GM23338 (cell line): ENCODE measurements at regions not wholly inside any gene's neighbourhood (a gene's known extent, or its start where the extent isn't known, plus 50 kb on each side); places are given as distances from the start of the nearest gene placed in this dataset.

Experiments used
- ATAC-seq: fragments of 200-7000 bp; cut with Tn5 transposase; 3 replicates; pipeline ENCODE4 v1.9.1; 2020
- DNase-seq: peaks from one replicate; pipeline ENCODE4 v3.0.0-alpha.2; 2015; ENCODE audit warnings: low spot score
- H2AFZ ChIP-seq: fragments of 200-600 bp; sonication (generic); 2 replicates; pipeline ENCODE4 v1.8.0; 2016; ENCODE audit warnings: antibody characterized with exemption, mild to moderate bottlenecking, moderate library complexity
- H3F3A ChIP-seq: fragments of 200-600 bp; sonication (generic); replicated peaks from 2 replicates; pipeline ENCODE4 v1.8.0; 2017; ENCODE audit warnings: antibody characterized with exemption, mixed run types, low read depth
- H3K27ac ChIP-seq: fragments of 200-600 bp; sonication (generic); 2 replicates; pipeline ENCODE4 v1.6.1; 2016; ENCODE audit warnings: low read depth
- H3K27me3 ChIP-seq: fragments of 200-600 bp; sonication (generic); 2 replicates; pipeline ENCODE4 v1.8.0; 2016; ENCODE audit warnings: mild to moderate bottlenecking, mixed run types, moderate library complexity; ENCODE audit not compliant: insufficient read depth
- H3K36me3 ChIP-seq: fragments of 200-600 bp; sonication (generic); 2 replicates; pipeline ENCODE4 v1.8.0; 2016; ENCODE audit warnings: mild to moderate bottlenecking; ENCODE audit not compliant: insufficient read depth
- H3K4me1 ChIP-seq: fragments of 200-600 bp; sonication (generic); 2 replicates; pipeline ENCODE4 v1.8.0; 2016; ENCODE audit warnings: mild to moderate bottlenecking, moderate library complexity; ENCODE audit not compliant: insufficient read depth
- H3K4me2 ChIP-seq: fragments of 200-600 bp; sonication (generic); 2 replicates; pipeline ENCODE4 v1.7.1; 2017; ENCODE audit warnings: mixed run types
- H3K4me3 ChIP-seq: fragments of 200-600 bp; sonication (generic); 2 replicates; pipeline ENCODE4 v1.6.1; 2016; ENCODE audit warnings: mixed run types
- H3K79me2 ChIP-seq: fragments of 200-600 bp; sonication (generic); replicated peaks from 2 replicates; pipeline ENCODE4 v1.8.0; 2017; ENCODE audit warnings: mild to moderate bottlenecking; ENCODE audit not compliant: insufficient read depth
- H3K9me2 ChIP-seq: fragments of 200-600 bp; sonication (generic); 2 replicates; pipeline ENCODE4 v1.8.0; 2017; ENCODE audit not compliant: insufficient read depth
- H4K20me1 ChIP-seq: fragments of 200-600 bp; sonication (generic); replicated peaks from 2 replicates; pipeline ENCODE4 v1.8.0; 2017; ENCODE audit warnings: mild to moderate bottlenecking; ENCODE audit not compliant: insufficient read depth
- H3K27ac Mint-ChIP-seq: 2 replicates; pipeline ENCODE4 v1.8.0; 2020; ENCODE audit warnings: inconsistent platforms, mild to moderate bottlenecking, moderate library complexity, mixed read lengths
- H3K27me3 Mint-ChIP-seq: 3 replicates; pipeline ENCODE4 v1.8.0; 2022; ENCODE audit warnings: low read depth, mild to moderate bottlenecking, moderate library complexity, mixed read lengths, inconsistent platforms; ENCODE audit not compliant: insufficient read depth, poor library complexity
- H3K36me3 Mint-ChIP-seq: 3 replicates; pipeline ENCODE4 v1.8.0; 2021; ENCODE audit warnings: low read depth, mild to moderate bottlenecking, inconsistent platforms, moderate library complexity, mixed read lengths
- H3K4me1 Mint-ChIP-seq: 3 replicates; pipeline ENCODE4 v1.8.0; 2020; ENCODE audit warnings: mild to moderate bottlenecking, inconsistent platforms, mixed read lengths
- H3K4me3 Mint-ChIP-seq: 3 replicates; pipeline ENCODE4 v1.8.0; 2021; ENCODE audit warnings: moderate library complexity, mild to moderate bottlenecking, inconsistent platforms, mixed read lengths
- H3K9me3 Mint-ChIP-seq: 3 replicates; pipeline ENCODE4 v1.8.0; 2020; ENCODE audit warnings: moderate library complexity, mild to moderate bottlenecking, inconsistent platforms, mixed read lengths
- CREB1 ChIP-seq: fragments of 250-450 bp; sonication (Bioruptor Pico); IDR thresholded peaks from 2 replicates; pipeline ENCODE4 v1.5.0; 2020; ENCODE audit warnings: low read depth, mild to moderate bottlenecking, moderate library complexity
- CTCF ChIP-seq, 2 experiments: fragments of 200-600 bp in 1 of 2; sonication (generic) in 1 of 2; conservative IDR thresholded peaks; 2 replicates each; pipeline versions ENCODE4 v1.5.1 to v1.6.1; 2016 to 2017; ENCODE audit warnings: antibody characterized with exemption in 2 of 2, low read depth in 2 of 2, mild to moderate bottlenecking in 2 of 2, moderate library complexity in 1 of 2
- JUNB ChIP-seq: IDR thresholded peaks from one replicate; pipeline ENCODE4 v1.6.1; 2016; ENCODE audit warnings: antibody characterized with exemption; ENCODE audit not compliant: unreplicated experiment
- NANOG ChIP-seq: IDR thresholded peaks from 2 replicates; pipeline ENCODE4 v1.6.1; 2016; ENCODE audit warnings: antibody characterized with exemption, borderline replicate concordance
- POLR2AphosphoS5 ChIP-seq: IDR thresholded peaks from 2 replicates; pipeline ENCODE4 v1.6.1; 2016; ENCODE audit warnings: antibody characterized with exemption, low read depth
- ZNF331 ChIP-seq: fragments of 250-450 bp; sonication (Bioruptor Pico); IDR thresholded peaks from 2 replicates; pipeline ENCODE4 v1.5.0; 2020; ENCODE audit warnings: low read depth, mild to moderate bottlenecking, moderate library complexity
- ZNF462 ChIP-seq: fragments of 250-450 bp; sonication (Bioruptor Pico); IDR thresholded peaks from 2 replicates; pipeline ENCODE4 v1.5.0; 2020; ENCODE audit warnings: mild to moderate bottlenecking, moderate library complexity
- TF ChIP-seq, protein P1 (sequence below): IDR thresholded peaks from 2 replicates; pipeline ENCODE4 v1.6.1; 2016; ENCODE audit warnings: antibody characterized with exemption

DNA sequence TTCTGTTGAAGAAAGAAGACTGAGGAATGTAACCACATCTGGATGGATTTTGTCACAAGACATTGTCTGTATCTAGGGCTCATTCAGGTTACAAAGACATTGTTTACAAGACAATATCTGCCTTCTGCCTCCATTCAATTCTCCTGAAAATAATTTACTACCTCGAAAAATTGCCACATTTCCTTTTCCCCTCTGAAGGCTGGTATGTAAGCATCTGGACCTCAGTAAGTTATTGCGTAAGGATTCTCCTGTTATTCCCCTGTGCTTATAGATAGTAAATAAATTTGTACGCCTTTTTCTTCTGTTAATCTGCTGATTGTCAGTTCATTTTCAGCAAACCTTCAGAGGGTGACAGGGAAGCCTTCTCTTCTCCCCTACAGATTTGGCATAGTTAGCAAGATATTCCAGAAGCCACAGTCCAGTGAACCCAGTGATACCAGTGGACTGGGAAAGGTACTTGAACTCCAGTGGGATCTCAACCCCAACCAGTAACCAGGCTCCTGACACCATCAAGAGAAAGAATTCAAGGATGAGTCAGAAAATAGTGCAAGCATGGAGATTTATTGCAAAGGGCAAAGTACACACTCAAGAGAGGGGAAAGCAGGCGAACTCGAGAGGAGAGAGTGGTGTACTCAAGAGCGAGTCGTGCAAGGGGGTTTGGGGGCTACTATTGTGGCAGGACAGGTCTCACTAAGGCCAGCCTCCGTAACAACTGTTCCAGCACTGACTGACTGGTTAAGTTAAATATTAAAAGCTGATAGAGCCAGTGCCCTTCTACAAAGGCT lies 706.9 kb upstream of the GHITM start (continued):
- TF ChIP-seq ZNF462 (CRISPR knock-in tag) = no peak
- no peak for TF ChIP-seq NANOG

DNA sequence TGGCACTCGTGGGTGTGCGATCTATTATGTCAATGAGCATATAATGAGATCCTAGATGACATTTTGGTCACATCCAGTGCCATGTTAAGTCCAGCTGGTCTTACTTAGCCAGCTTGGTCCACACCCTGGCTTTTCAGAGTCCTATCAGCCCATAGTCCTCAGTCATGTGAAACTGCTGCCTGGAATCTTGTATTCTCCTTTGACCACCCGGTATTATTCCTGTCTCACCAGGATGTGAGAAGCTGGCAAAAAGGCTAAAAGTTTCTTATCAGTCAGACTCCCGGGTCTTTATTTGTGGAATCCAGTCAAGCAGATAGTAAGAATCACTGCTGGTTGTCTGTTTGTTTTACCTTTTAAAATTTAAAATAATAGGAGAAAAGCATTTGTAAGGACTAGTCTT lies 705.6 kb upstream of the GHITM start:
- H3K27ac Mint-ChIP-seq = no peak overlapping the region
- peaks cover 24% of the 10 kb centered on the region for H3K9me3 Mint-ChIP-seq
- H3K27me3 Mint-ChIP-seq = no peaks in the 10 kb centered on the region
- H3K27me3 ChIP-seq = no peaks in the 10 kb centered on the region
- H4K20me1 ChIP-seq = no peaks in the 10 kb centered on the region
- peaks cover 10% of the 10 kb centered on the region; the same call in 1 of the 2 replicates for H3K4me1 ChIP-seq
- DNase-seq (no peak), ATAC-seq (no peak)
- H3K4me1 Mint-ChIP-seq = peaks cover 25% of the 10 kb centered on the region
- TF ChIP-seq ZNF331 (CRISPR knock-in tag) (no peak), CTCF (conservative IDR thresholded peaks at IDR 0.05; ENCODE audit: low read depth in 2 of 2) (no peak), JUNB (no peak), POLR2AphosphoS5 (no peak), CREB1 (CRISPR knock-in tag) (no peak), NANOG (no peak)
- TF ChIP-seq, protein P1, sequence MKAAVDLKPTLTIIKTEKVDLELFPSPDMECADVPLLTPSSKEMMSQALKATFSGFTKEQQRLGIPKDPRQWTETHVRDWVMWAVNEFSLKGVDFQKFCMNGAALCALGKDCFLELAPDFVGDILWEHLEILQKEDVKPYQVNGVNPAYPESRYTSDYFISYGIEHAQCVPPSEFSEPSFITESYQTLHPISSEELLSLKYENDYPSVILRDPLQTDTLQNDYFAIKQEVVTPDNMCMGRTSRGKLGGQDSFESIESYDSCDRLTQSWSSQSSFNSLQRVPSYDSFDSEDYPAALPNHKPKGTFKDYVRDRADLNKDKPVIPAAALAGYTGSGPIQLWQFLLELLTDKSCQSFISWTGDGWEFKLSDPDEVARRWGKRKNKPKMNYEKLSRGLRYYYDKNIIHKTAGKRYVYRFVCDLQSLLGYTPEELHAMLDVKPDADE = no peak
- H2AFZ ChIP-seq = no peak overlapping the region
- no peak overlapping the region for H3K27ac ChIP-seq
- H3K4me2 ChIP-seq = no peak overlapping the region
- no peaks in the 10 kb centered on the region for H3K9me2 ChIP-seq
- H3K36me3 Mint-ChIP-seq = peaks cover 20% of the 10 kb centered on the region
- H3K36me3 ChIP-seq = peaks cover 5% of the 10 kb centered on the region; the same call in 1 of the 2 replicates
- no peaks in the 10 kb centered on the region for H3F3A ChIP-seq
- no peak overlapping the region for H3K4me3 ChIP-seq
- H3K79me2 ChIP-seq = no peaks in the 10 kb centered on the region
- no peak overlapping the region for H3K4me3 Mint-ChIP-seq
